ENCODE measurements at regions not wholly inside any gene's neighbourhood (a gene's known extent, or its start where the extent isn't known, plus 50 kb on each side); places are given as distances from the start of the nearest gene placed in this dataset.

GRCh38 chr13:30151388-30151787 lies 156.0 kb downstream of the KATNAL1 start:
- no peak for DNase-seq (ENCODE audit: low spot score)

- DNase-seq (ENCODE audit: low spot score): no peak
Observed at GRCh38 chr13:30149248-30149647, 158.1 kb downstream of the KATNAL1 start.

GRCh38 chr13:30148786-30149185 lies 158.6 kb downstream of the KATNAL1 start:
- DNase-seq (ENCODE audit: low spot score): no peak

GRCh38 chr13:30148171-30148754 lies 159.1 kb downstream of the KATNAL1 start:
- no peak for DNase-seq (ENCODE audit: low spot score)

GRCh38 chr13:30147421-30147820 lies 159.9 kb downstream of the KATNAL1 start:
- peak; percentile 18 for DNase-seq (ENCODE audit: low spot score)

GRCh38 chr13:30147015-30147414 lies 160.3 kb downstream of the KATNAL1 start:
- no peak for DNase-seq (ENCODE audit: low spot score)

- no peak for DNase-seq (ENCODE audit: low spot score)
Observed at GRCh38 chr13:30145709-30146367, 161.5 kb downstream of the KATNAL1 start.

GRCh38 chr13:30143666-30144400 lies 163.5 kb downstream of the KATNAL1 start:
- DNase-seq (ENCODE audit: low spot score): peak; percentile 33

- no peak for DNase-seq (ENCODE audit: low spot score)
Observed at GRCh38 chr13:30142486-30143211, 164.7 kb downstream of the KATNAL1 start.

- DNase-seq (ENCODE audit: low spot score): no peak
Observed at GRCh38 chr13:30141775-30142485, 165.4 kb downstream of the KATNAL1 start.

GRCh38 chr13:30140973-30141372 lies 166.4 kb downstream of the KATNAL1 start:
- DNase-seq (ENCODE audit: low spot score): no peak

GRCh38 chr13:30138511-30138910 lies 168.8 kb downstream of the KATNAL1 start:
- DNase-seq (ENCODE audit: low spot score): no peak

GRCh38 chr13:30135868-30136267 lies 171.5 kb downstream of the KATNAL1 start:
- DNase-seq (ENCODE audit: low spot score): no peak

GRCh38 chr13:30135351-30135750 lies 172.0 kb downstream of the KATNAL1 start:
- no peak for DNase-seq (ENCODE audit: low spot score)

GRCh38 chr13:30134578-30134977 lies 172.8 kb downstream of the KATNAL1 start:
- no peak for DNase-seq (ENCODE audit: low spot score)

GRCh38 chr13:30133996-30134395 lies 173.4 kb downstream of the KATNAL1 start:
- DNase-seq (ENCODE audit: low spot score): no peak

GRCh38 chr13:30133554-30133912 lies 173.8 kb downstream of the KATNAL1 start:
- no peak for DNase-seq (ENCODE audit: low spot score)

GRCh38 chr13:30132623-30133553 lies 174.5 kb downstream of the KATNAL1 start:
- peak; percentile 95 for DNase-seq (ENCODE audit: low spot score)

- DNase-seq (ENCODE audit: low spot score): no peak
Observed at GRCh38 chr13:30129411-30129810, 177.9 kb downstream of the KATNAL1 start.

- DNase-seq (ENCODE audit: low spot score): no peak
Observed at GRCh38 chr13:30128591-30128990, 178.8 kb downstream of the KATNAL1 start.

- no peak for DNase-seq (ENCODE audit: low spot score)
Observed at GRCh38 chr13:30128095-30128494, 179.3 kb downstream of the KATNAL1 start.
